IPS-15b (cell line): ENCODE measurements at regions not wholly inside any gene's neighbourhood (a gene's known extent, or its start where the extent isn't known, plus 50 kb on each side); places are given as distances from the start of the nearest gene placed in this dataset.

Source experiments
- H3K27me3 ChIP-seq: one replicate; pipeline ENCODE4 v1.6.1; 2013; ENCODE audit warnings: low read length; ENCODE audit not compliant: control insufficient read depth, insufficient read depth
- H3K36me3 ChIP-seq: one replicate; pipeline ENCODE4 v1.6.1; 2013; ENCODE audit warnings: low read length; ENCODE audit not compliant: control insufficient read depth, insufficient read depth
- H3K4me1 ChIP-seq: one replicate; pipeline ENCODE4 v1.6.1; 2013; ENCODE audit warnings: mild to moderate bottlenecking, low read length; ENCODE audit not compliant: control insufficient read depth, insufficient read depth
- H3K4me3 ChIP-seq: one replicate; pipeline ENCODE4 v1.5.1; 2013; ENCODE audit warnings: low read depth, low read length
- H3K9ac ChIP-seq: one replicate; pipeline ENCODE4 v1.6.1; 2013; ENCODE audit warnings: low read depth, mild to moderate bottlenecking, low read length
- H3K9me3 ChIP-seq: one replicate; pipeline ENCODE4 v1.6.1; 2013; ENCODE audit warnings: mild to moderate bottlenecking, low read length; ENCODE audit not compliant: control insufficient read depth, insufficient read depth

DNA sequence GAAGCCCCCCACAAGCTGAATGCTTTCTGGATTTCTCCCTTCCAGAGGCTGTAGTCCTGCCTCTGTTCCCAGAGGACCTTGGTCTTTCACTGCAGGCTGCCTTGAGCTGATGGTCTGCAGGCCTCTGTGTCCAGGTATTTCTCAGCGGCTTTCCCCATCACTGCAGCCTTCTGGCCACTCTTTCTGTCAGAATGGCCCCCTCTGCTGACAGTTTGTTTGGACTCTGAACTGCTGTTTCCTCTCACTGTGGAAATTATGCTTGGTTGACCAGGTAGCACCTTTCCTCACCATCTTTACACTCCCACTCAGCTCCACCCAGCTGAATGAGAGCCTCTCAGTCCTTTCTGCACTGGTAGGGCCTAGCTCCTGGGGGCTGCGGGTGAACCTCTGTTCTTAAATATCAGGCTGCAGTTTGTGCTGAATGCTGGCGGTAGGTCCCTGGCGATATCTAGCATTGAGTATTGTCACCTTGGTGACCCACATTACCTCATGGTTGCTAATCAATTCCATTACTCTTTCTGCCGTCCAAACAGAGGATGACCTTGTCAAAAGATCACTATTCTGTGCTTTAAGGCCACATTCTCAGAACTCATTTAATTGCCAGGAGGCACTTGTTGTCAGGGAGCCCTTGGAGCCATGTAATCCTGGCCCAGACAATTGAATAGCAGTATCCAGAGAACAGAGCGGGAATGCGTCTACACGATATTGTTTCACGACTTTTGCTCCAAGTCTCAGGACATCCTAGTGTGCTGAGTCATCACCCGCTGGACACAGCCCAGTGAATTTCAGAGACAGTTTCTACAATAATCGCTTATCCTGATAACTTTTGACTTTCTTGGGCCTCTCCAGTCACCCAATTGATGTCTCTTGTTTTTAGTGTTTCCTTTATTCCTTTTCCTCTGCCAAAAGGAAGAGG is 230.2 kb downstream of the TENT4A start:
- no peak overlapping the region for H3K9ac ChIP-seq
- no peaks in the 10 kb centered on the region for H3K4me1 ChIP-seq
- no peak overlapping the region for H3K4me3 ChIP-seq
- H3K27me3 ChIP-seq: no peaks in the 10 kb centered on the region
- H3K9me3 ChIP-seq: no peaks in the 10 kb centered on the region
- H3K36me3 ChIP-seq: no peaks in the 10 kb centered on the region

DNA sequence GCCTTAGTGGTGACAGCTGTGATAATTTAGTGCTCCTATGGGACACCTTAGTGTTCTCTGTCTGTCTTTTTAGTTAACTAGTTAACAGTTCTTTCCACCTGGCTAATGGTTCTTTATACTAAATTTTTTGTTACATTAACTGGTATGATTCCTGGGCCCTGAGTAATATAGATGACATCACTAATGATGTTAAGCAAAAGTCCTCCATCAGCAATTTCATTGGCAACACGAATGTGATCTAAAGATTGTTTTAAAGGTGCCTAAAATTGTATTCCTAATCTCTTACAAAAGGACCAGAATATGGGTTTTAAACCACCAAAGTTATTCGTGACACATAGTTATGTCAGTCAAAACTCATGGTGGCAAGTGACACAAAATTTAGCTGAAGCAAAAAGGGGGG is 235.3 kb downstream of the TENT4A start:
- H3K9me3 ChIP-seq: no peaks in the 10 kb centered on the region
- no peaks in the 10 kb centered on the region for H3K27me3 ChIP-seq
- no peaks in the 10 kb centered on the region for H3K36me3 ChIP-seq
- H3K4me3 ChIP-seq: no peak overlapping the region
- no peaks in the 10 kb centered on the region for H3K4me1 ChIP-seq
- H3K9ac ChIP-seq: no peak overlapping the region

DNA sequence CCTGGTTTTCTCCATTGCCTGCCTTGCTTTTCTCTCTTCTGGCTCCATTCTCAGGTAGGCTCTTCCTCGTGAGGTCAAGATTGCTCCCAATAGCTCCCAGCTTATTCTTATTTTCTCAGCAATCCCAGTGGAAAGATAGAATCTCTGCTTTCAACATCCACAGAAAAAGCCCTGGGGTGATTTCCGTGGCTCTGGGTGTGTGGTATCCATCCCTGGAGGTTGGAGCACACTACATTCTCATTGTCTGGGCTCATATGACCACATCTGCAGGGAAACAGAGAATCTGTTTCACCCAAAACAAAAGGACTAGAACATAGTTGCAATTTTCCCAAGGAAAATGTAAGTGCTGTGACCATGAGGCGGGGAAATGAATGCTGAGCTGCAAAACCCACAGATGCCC is 236.0 kb downstream of the TENT4A start:
- Histone ChIP-seq H3K9me3 (no peaks in the 10 kb centered on the region), H3K36me3 (no peaks in the 10 kb centered on the region), H3K4me1 (no peaks in the 10 kb centered on the region), H3K27me3 (no peaks in the 10 kb centered on the region), H3K4me3 (no peak overlapping the region), H3K9ac (no peak overlapping the region)

DNA sequence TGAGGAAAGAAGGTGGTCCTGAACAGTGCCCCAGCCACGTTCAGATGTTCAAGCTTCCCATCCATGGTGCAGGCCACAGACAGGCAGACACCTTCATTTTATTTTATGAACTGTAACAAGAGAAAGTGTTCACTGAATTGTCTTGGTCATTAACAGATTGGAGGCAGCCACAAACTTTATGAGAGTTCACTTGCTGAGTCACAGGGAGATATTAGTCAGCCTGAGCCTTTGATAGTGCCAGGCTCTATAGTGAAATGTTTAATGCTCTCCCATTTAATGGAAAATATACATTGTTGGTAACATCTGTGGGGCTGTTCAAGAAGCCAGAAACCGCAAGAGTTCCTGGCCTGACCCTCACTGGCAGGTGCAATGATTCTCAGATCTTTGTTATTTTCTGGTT is 237.0 kb downstream of the TENT4A start:
- H3K9me3 ChIP-seq: no peaks in the 10 kb centered on the region
- H3K9ac ChIP-seq: no peak overlapping the region
- H3K4me3 ChIP-seq: no peak overlapping the region
- H3K36me3 ChIP-seq: no peaks in the 10 kb centered on the region
- no peaks in the 10 kb centered on the region for H3K27me3 ChIP-seq
- H3K4me1 ChIP-seq: no peaks in the 10 kb centered on the region

DNA sequence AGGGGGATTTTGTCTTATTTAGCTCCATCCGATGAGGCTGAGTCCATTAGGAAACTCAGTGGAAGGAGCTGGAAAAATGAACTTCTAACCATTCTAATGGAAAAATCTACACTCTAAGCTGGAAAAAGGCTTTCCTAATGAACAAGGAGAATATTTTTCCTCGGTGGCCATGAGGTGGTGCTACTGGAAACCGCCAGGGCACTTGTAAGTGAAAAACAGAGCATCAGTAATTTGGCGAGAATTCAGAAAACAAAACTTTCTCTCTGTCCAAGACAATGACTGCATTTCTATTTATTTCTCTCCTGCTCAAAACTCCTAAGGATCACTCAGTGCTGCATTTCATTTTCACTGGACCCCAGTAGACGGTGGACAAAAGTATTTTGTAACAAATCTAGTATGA is 237.6 kb downstream of the TENT4A start:
- H3K4me1 ChIP-seq: no peaks in the 10 kb centered on the region
- H3K27me3 ChIP-seq: no peaks in the 10 kb centered on the region
- no peak overlapping the region for H3K4me3 ChIP-seq
- H3K9me3 ChIP-seq: no peaks in the 10 kb centered on the region
- H3K9ac ChIP-seq: no peak overlapping the region
- no peaks in the 10 kb centered on the region for H3K36me3 ChIP-seq

DNA sequence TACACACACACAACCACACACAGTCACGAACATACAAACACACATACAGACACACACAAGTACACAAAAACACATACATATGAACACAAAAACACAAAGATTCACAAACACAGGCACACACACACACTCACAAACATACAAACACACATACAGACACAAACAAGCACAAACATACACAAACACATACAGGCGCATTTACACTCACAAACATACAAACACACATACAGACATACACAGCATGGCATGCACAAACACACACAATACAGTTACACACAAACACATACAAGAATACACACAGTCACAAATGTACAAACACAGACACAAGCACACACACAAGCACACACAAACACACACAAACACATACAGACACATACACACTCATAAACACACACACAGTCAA is 247.9 kb downstream of the TENT4A start:
- Histone ChIP-seq H3K9ac (no peak overlapping the region), H3K36me3 (no peaks in the 10 kb centered on the region), H3K4me1 (peaks cover 3% of the 10 kb centered on the region), H3K27me3 (no peaks in the 10 kb centered on the region), H3K4me3 (no peak overlapping the region), H3K9me3 (no peaks in the 10 kb centered on the region)

DNA sequence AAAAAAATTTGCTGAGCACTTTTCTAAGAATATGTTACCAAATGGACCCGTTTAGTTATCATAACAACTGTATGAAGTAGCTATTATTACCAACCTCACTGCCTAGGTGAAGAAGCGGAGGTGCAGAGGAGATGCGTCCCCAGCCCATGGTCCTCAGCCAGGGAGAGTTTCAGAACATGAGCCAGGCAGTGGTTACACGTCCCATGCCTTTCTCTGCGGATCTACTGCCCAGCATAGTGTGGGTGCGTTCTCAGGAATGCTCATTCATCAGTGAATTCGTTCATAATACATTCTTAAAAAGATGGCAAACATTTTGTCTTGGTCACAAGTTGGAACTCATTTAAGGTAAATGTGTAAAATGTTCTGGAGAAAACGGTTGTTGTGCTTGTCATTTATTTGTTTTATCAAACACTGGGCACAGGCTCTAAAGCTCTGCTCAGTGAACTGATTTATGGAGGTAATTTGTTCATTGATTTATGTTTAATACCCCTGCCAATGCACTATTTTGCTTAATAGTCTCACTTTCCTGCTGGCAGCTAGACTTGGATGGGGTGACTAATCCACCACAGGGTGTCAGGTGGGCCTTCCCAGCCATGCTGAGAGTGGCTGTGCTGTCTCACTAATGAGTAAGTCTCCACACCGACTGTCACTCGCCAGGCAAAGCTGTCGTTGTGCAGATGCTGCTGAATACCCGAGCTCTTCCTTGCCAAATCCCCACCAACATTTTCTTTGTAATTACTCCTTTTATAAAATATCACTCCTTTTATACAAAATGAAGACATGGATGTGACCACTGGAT is 248.8 kb downstream of the TENT4A start:
- Histone ChIP-seq H3K27me3 (no peaks in the 10 kb centered on the region), H3K4me1 (peaks cover 3% of the 10 kb centered on the region), H3K9ac (no peak overlapping the region), H3K9me3 (no peaks in the 10 kb centered on the region), H3K4me3 (no peak overlapping the region), H3K36me3 (no peaks in the 10 kb centered on the region)

DNA sequence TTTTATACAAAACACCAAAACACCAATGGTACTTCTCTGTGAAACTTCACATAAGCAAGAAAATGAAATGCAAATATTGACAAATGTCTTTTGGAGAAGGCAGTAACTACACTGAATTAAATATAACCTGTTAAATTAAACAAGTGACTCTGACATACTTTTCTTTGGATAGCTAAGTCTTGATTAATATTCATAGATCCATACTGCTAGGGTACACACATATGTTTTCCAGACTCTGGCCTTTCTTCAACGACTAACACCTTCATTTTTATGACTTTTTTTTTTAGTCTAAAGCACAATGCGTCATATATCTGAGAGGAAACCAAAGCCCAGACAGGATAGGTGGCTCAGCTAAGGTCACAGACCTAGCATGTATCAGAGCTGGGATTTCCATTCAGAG is 263.7 kb downstream of the TENT4A start:
- no peaks in the 10 kb centered on the region for H3K27me3 ChIP-seq
- no peak overlapping the region for H3K4me3 ChIP-seq
- no peaks in the 10 kb centered on the region for H3K36me3 ChIP-seq
- H3K4me1 ChIP-seq: no peaks in the 10 kb centered on the region
- no peaks in the 10 kb centered on the region for H3K9me3 ChIP-seq
- H3K9ac ChIP-seq: no peak overlapping the region

DNA sequence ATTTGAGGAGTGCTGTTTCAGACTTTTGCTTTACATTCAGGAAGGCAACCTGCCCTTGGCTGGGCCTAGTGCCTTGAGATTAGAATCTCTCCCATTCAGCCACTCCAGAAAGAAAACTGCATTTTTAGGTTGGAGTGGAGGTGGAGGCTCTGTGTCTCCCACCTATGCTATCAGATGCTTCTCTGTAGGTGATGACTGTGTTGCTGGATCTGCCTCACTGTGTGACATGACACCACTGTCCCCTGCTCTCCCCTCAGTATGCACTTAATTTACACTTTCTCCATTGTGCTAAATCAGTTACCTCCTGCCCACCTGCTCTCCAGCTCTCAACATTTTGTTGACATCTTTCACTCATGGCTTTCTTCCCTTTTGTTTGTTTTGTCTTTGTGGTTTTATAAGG is 265.8 kb downstream of the TENT4A start:
- no peaks in the 10 kb centered on the region for H3K36me3 ChIP-seq
- no peaks in the 10 kb centered on the region for H3K27me3 ChIP-seq

DNA sequence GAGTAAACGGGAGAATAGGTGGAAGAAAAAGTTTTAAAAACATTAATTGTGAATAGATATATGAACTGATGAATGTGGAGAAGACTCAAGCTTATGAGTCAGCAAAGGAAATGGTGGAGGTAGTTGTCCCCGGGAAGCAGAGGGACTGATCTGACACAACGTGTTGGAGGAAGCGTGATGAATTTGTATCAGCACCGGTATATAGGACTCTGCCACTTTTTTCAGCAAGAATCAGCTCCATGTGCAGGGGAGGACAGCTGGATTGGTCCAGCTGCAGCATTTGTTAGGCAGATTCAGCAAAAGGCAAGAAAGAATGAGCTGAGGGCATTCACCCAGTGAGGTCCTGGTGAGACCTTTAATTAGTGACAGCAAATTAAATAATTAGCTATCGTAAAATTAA is 276.0 kb downstream of the TENT4A start:
- no peaks in the 10 kb centered on the region for H3K9me3 ChIP-seq
- no peaks in the 10 kb centered on the region for H3K36me3 ChIP-seq
- H3K9ac ChIP-seq: no peak overlapping the region
- no peaks in the 10 kb centered on the region for H3K4me1 ChIP-seq
- no peaks in the 10 kb centered on the region for H3K27me3 ChIP-seq
- no peak overlapping the region for H3K4me3 ChIP-seq

More for the DNA sequence above, 265.8 kb downstream of the TENT4A start:
- Histone ChIP-seq H3K4me3 (no peak overlapping the region), H3K4me1 (no peaks in the 10 kb centered on the region), H3K9me3 (no peaks in the 10 kb centered on the region), H3K9ac (no peak overlapping the region)

DNA sequence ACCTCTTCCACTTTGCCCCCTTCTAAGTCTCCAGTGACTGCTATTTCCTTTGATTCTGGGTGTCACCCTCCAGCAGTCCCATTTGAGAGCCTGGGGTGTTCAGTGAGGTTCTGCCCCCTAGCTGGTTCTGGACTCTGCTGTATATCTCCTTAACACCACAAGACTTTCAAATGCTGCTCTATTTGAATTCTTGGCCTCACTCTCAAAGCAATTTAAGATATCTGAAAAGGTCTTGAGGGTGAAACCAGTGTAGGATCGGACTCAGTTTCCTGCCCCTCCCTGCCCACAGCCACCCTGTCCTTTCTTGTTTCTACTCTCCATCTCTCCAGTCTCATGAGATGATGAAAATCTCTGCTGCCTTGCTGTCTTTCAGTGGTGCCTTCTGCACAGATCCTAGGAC is 280.9 kb downstream of the TENT4A start:
- H3K9ac ChIP-seq: no peak overlapping the region
- H3K4me3 ChIP-seq: no peak overlapping the region
- H3K27me3 ChIP-seq: no peaks in the 10 kb centered on the region
- no peaks in the 10 kb centered on the region for H3K36me3 ChIP-seq
- no peaks in the 10 kb centered on the region for H3K9me3 ChIP-seq
- H3K4me1 ChIP-seq: no peaks in the 10 kb centered on the region

DNA sequence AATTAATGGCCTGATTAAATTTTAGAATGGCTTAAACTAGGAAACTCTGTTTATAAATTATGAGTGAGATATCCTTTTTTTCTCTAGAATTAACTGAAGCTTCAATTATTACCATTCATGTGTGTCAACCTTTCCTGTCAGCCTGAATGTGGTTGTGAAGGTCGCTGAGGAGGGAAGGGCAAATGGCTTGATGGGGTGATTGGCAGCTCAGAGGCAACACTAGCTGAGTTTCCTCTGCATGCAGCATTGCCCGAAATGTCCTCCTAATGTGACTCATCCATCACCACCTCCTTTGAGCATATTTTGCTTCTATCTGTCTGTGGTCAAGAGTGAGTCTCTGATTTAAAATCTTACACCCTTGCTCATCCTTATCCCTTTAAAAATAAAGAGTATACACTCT is 281.9 kb downstream of the TENT4A start:
- Histone ChIP-seq H3K9ac (no peak overlapping the region), H3K4me1 (no peaks in the 10 kb centered on the region), H3K4me3 (no peak overlapping the region), H3K36me3 (no peaks in the 10 kb centered on the region), H3K27me3 (no peaks in the 10 kb centered on the region), H3K9me3 (no peaks in the 10 kb centered on the region)
